ENCODE measurements at regions not wholly inside any gene's neighbourhood (a gene's known extent, or its start where the extent isn't known, plus 50 kb on each side); places are given as distances from the start of the nearest gene placed in this dataset.
A peak's percentile ranks its signal among the peaks of the same experiment; 100 is the strongest.
"Not testable (repeated sequence)": the region's sequence is repeated elsewhere in the genome, so short reads cannot be mapped to it uniquely, and the experiment has no call there.

GRCh38 chr6:6492675-6493074 is 95.8 kb upstream of the LY86 start:
- WGBS (ENCODE audit: insufficient coverage) = 24% methylated on average over 4 of the region's 5 CpGs
- intact Hi-C loops (cut with micrococcal nuclease) = loop anchor here in 1 of 2 donors (10.0 kb wide), 1 partner anchor 158 kb away; no protein-coding TSS in a partner anchor
- H3K27me3 Mint-ChIP-seq (ENCODE audit: low read depth in 3 of 3) = peaks cover 0 to 1% (median 0%) of the 10 kb centered on the region in 3 donors
- no peak overlapping the region for H3K4me3 Mint-ChIP-seq
- H3K9me3 Mint-ChIP-seq = peaks cover 0 to 3% (median 0%) of the 10 kb centered on the region in 7 donors
- peaks cover 0 to 2% of the 10 kb centered on the region in 2 donors for H3K36me3 Mint-ChIP-seq
- no peaks in the 10 kb centered on the region for H4K20me1 ChIP-seq (ENCODE audit: insufficient read depth, low read length)
- no peaks in the 10 kb centered on the region for H3K9me3 ChIP-seq (replicated peaks in 1 of 2; ENCODE audit: control insufficient read depth in 1 of 2, insufficient read depth in 1 of 2, low read length in 2 of 2)
- no peak overlapping the region for H3K4me3 ChIP-seq (replicated peaks in 1 of 3; ENCODE audit: low read depth in 2 of 3, low read length in 3 of 3)
- H3K27me3 ChIP-seq (ENCODE audit: control insufficient read depth in 2 of 2, insufficient read depth in 2 of 2, low read length in 2 of 2) = no peaks in the 10 kb centered on the region
- no peak for DNase-seq
- no peaks in the 10 kb centered on the region for H3K36me3 ChIP-seq (replicated peaks in 1 of 2; ENCODE audit: control insufficient read depth in 1 of 2, insufficient read depth in 2 of 2, low read length in 2 of 2)
- H3K4me1 Mint-ChIP-seq = peaks cover 42% of the 10 kb centered on the region
- H2AFZ ChIP-seq (ENCODE audit: insufficient read depth, low read depth, low read length, poor library complexity, severe bottlenecking) = peak overlapping the region; percentile 15
- H3K9ac ChIP-seq (ENCODE audit: insufficient read depth, low read length, poor library complexity, severe bottlenecking) = no peak overlapping the region
- H3K4me2 ChIP-seq (replicated peaks; ENCODE audit: extremely low read depth, low read length, poor library complexity, severe bottlenecking) = no peak overlapping the region
- no peak overlapping the region for H3K27ac Mint-ChIP-seq
- no peaks in the 10 kb centered on the region for H3K79me2 ChIP-seq (ENCODE audit: insufficient read depth, low read length)
- TF ChIP-seq CTCF (IDR thresholded peaks at IDR 0.05) = no peak
- H3K4me1 ChIP-seq (ENCODE audit: control insufficient read depth in 1 of 2, insufficient read depth in 2 of 2, low read length in 2 of 2) = peaks cover 32 to 49% of the 10 kb centered on the region in 2 donors
- no peak overlapping the region for H3K27ac ChIP-seq (ENCODE audit: low read depth in 1 of 2, low read length in 2 of 2)

GRCh38 chr6:6494139-6494538 is 94.4 kb upstream of the LY86 start:
- not testable (repeated sequence) for H3K4me3 Mint-ChIP-seq; H3K27me3 Mint-ChIP-seq (ENCODE audit: low read depth in 3 of 3); H3K36me3 ChIP-seq (replicated peaks in 1 of 2; ENCODE audit: control insufficient read depth in 1 of 2, insufficient read depth in 2 of 2, low read length in 2 of 2); H3K9ac ChIP-seq (ENCODE audit: insufficient read depth, low read length, poor library complexity, severe bottlenecking); H4K20me1 ChIP-seq (ENCODE audit: insufficient read depth, low read length); DNase-seq; H2AFZ ChIP-seq (ENCODE audit: insufficient read depth, low read depth, low read length, poor library complexity, severe bottlenecking); H3K4me2 ChIP-seq (replicated peaks; ENCODE audit: extremely low read depth, low read length, poor library complexity, severe bottlenecking); H3K27me3 ChIP-seq (ENCODE audit: control insufficient read depth in 2 of 2, insufficient read depth in 2 of 2, low read length in 2 of 2); H3K27ac ChIP-seq (ENCODE audit: low read depth in 1 of 2, low read length in 2 of 2); H3K9me3 ChIP-seq (replicated peaks in 1 of 2; ENCODE audit: control insufficient read depth in 1 of 2, insufficient read depth in 1 of 2, low read length in 2 of 2); H3K4me3 ChIP-seq (replicated peaks in 1 of 3; ENCODE audit: low read depth in 2 of 3, low read length in 3 of 3); H3K27ac Mint-ChIP-seq; H3K79me2 ChIP-seq (ENCODE audit: insufficient read depth, low read length); H3K9me3 Mint-ChIP-seq; H3K36me3 Mint-ChIP-seq
- H3K4me1 Mint-ChIP-seq = peaks cover 42% of the 10 kb centered on the region
- 100% methylated on average over 1 of the region's 7 CpGs for WGBS (ENCODE audit: insufficient coverage)
- peaks cover 32 to 49% of the 10 kb centered on the region in 2 donors for H3K4me1 ChIP-seq (ENCODE audit: control insufficient read depth in 1 of 2, insufficient read depth in 2 of 2, low read length in 2 of 2)
- intact Hi-C loops (cut with micrococcal nuclease) = loop anchor here in 1 of 2 donors (10.0 kb wide), 1 partner anchor 159 kb away; no protein-coding TSS in a partner anchor

All from CD14-positive monocyte (primary cell).